ENCODE measurements at regions not wholly inside any gene's neighbourhood (a gene's known extent, or its start where the extent isn't known, plus 50 kb on each side); places are given as distances from the start of the nearest gene placed in this dataset.

- Mint-ChIP-seq H3K27ac (no peak overlapping the region), H3K4me1 (ENCODE audit: low read depth) (no peaks in the 10 kb centered on the region), H3K9me3 (no peaks in the 10 kb centered on the region), H3K4me3 (ENCODE audit: low read depth) (no peak overlapping the region), H3K36me3 (ENCODE audit: low read depth) (no peaks in the 10 kb centered on the region), H3K27me3 (ENCODE audit: low read depth) (no peaks in the 10 kb centered on the region)
- intact Hi-C loops (cut with micrococcal nuclease), result no loop called here
- DNase-seq (ENCODE audit: low spot score), result no peak
Observed at GRCh38 chr17:70613681-70614080, 444.3 kb downstream of the KCNJ2 start.

GRCh38 chr17:70615831-70616230, 446.5 kb downstream of the KCNJ2 start:
- no peaks in the 10 kb centered on the region for H3K9me3 Mint-ChIP-seq
- no peak for DNase-seq (ENCODE audit: low spot score)
- H3K4me1 Mint-ChIP-seq (ENCODE audit: low read depth), result no peaks in the 10 kb centered on the region
- intact Hi-C loops (cut with micrococcal nuclease), result no loop called here
- no peak overlapping the region for H3K27ac Mint-ChIP-seq
- no peaks in the 10 kb centered on the region for H3K36me3 Mint-ChIP-seq (ENCODE audit: low read depth)
- H3K4me3 Mint-ChIP-seq (ENCODE audit: low read depth), result no peak overlapping the region
- no peaks in the 10 kb centered on the region for H3K27me3 Mint-ChIP-seq (ENCODE audit: low read depth)

GRCh38 chr17:70618641-70619040, 449.3 kb downstream of the KCNJ2 start:
- no peaks in the 10 kb centered on the region for H3K27me3 Mint-ChIP-seq (ENCODE audit: low read depth)
- H3K9me3 Mint-ChIP-seq, result no peaks in the 10 kb centered on the region
- no peak for DNase-seq (ENCODE audit: low spot score)
- intact Hi-C loops (cut with micrococcal nuclease), result no loop called here
- H3K36me3 Mint-ChIP-seq (ENCODE audit: low read depth), result no peaks in the 10 kb centered on the region
- H3K4me3 Mint-ChIP-seq (ENCODE audit: low read depth), result no peak overlapping the region
- peaks cover 4% of the 10 kb centered on the region for H3K4me1 Mint-ChIP-seq (ENCODE audit: low read depth)
- no peak overlapping the region for H3K27ac Mint-ChIP-seq

GRCh38 chr17:70621566-70621965, 452.2 kb downstream of the KCNJ2 start:
- H3K36me3 Mint-ChIP-seq (ENCODE audit: low read depth), result no peaks in the 10 kb centered on the region
- H3K27me3 Mint-ChIP-seq (ENCODE audit: low read depth), result no peaks in the 10 kb centered on the region
- peaks cover 4% of the 10 kb centered on the region for H3K4me1 Mint-ChIP-seq (ENCODE audit: low read depth)
- no peak for DNase-seq (ENCODE audit: low spot score)
- no peak overlapping the region for H3K27ac Mint-ChIP-seq
- intact Hi-C loops (cut with micrococcal nuclease), result no loop called here
- H3K9me3 Mint-ChIP-seq, result no peaks in the 10 kb centered on the region
- H3K4me3 Mint-ChIP-seq (ENCODE audit: low read depth), result no peak overlapping the region

GRCh38 chr17:70622368-70623260, 453.3 kb downstream of the KCNJ2 start:
- H3K36me3 Mint-ChIP-seq (ENCODE audit: low read depth), result no peaks in the 10 kb centered on the region
- intact Hi-C loops (cut with micrococcal nuclease), result no loop called here
- H3K27me3 Mint-ChIP-seq (ENCODE audit: low read depth), result no peaks in the 10 kb centered on the region
- DNase-seq (ENCODE audit: low spot score), result no peak
- H3K4me3 Mint-ChIP-seq (ENCODE audit: low read depth), result no peak overlapping the region
- H3K9me3 Mint-ChIP-seq, result no peaks in the 10 kb centered on the region
- peaks cover 4% of the 10 kb centered on the region for H3K4me1 Mint-ChIP-seq (ENCODE audit: low read depth)
- H3K27ac Mint-ChIP-seq, result no peak overlapping the region

GRCh38 chr17:70624211-70624610, 454.9 kb downstream of the KCNJ2 start:
- DNase-seq (ENCODE audit: low spot score), result no peak
- intact Hi-C loops (cut with micrococcal nuclease), result no loop called here
- no peaks in the 10 kb centered on the region for H3K9me3 Mint-ChIP-seq
- no peaks in the 10 kb centered on the region for H3K36me3 Mint-ChIP-seq (ENCODE audit: low read depth)
- no peaks in the 10 kb centered on the region for H3K27me3 Mint-ChIP-seq (ENCODE audit: low read depth)
- H3K4me3 Mint-ChIP-seq (ENCODE audit: low read depth), result no peak overlapping the region
- H3K27ac Mint-ChIP-seq, result no peak overlapping the region
- H3K4me1 Mint-ChIP-seq (ENCODE audit: low read depth), result peaks cover 4% of the 10 kb centered on the region

GRCh38 chr17:70629902-70630301, 460.6 kb downstream of the KCNJ2 start:
- H3K9me3 Mint-ChIP-seq, result no peaks in the 10 kb centered on the region
- no peak for DNase-seq (ENCODE audit: low spot score)
- H3K27me3 Mint-ChIP-seq (ENCODE audit: low read depth), result no peaks in the 10 kb centered on the region
- H3K36me3 Mint-ChIP-seq (ENCODE audit: low read depth), result no peaks in the 10 kb centered on the region
- H3K4me3 Mint-ChIP-seq (ENCODE audit: low read depth), result no peak overlapping the region
- intact Hi-C loops (cut with micrococcal nuclease), result no loop called here
- H3K27ac Mint-ChIP-seq, result no peak overlapping the region
- H3K4me1 Mint-ChIP-seq (ENCODE audit: low read depth), result no peaks in the 10 kb centered on the region

- no peaks in the 10 kb centered on the region for H3K36me3 Mint-ChIP-seq (ENCODE audit: low read depth)
- DNase-seq (ENCODE audit: low spot score), result no peak
Observed at GRCh38 chr17:70636517-70637133, 467.3 kb downstream of the KCNJ2 start.

GRCh38 chr17:70642059-70642458, 472.7 kb downstream of the KCNJ2 start:
- no peak overlapping the region for H3K27ac Mint-ChIP-seq
- H3K36me3 Mint-ChIP-seq (ENCODE audit: low read depth), result no peaks in the 10 kb centered on the region
- no peaks in the 10 kb centered on the region for H3K4me1 Mint-ChIP-seq (ENCODE audit: low read depth)
- DNase-seq (ENCODE audit: low spot score), result no peak
- H3K9me3 Mint-ChIP-seq, result no peaks in the 10 kb centered on the region
- H3K4me3 Mint-ChIP-seq (ENCODE audit: low read depth), result no peak overlapping the region
- H3K27me3 Mint-ChIP-seq (ENCODE audit: low read depth), result no peaks in the 10 kb centered on the region
- intact Hi-C loops (cut with micrococcal nuclease), result no loop called here

More at GRCh38 chr17:70636517-70637133, 467.3 kb downstream of the KCNJ2 start:
- no peak overlapping the region for H3K4me3 Mint-ChIP-seq (ENCODE audit: low read depth)
- no peak overlapping the region for H3K27ac Mint-ChIP-seq
- H3K4me1 Mint-ChIP-seq (ENCODE audit: low read depth), result no peaks in the 10 kb centered on the region
- H3K9me3 Mint-ChIP-seq, result no peaks in the 10 kb centered on the region
- H3K27me3 Mint-ChIP-seq (ENCODE audit: low read depth), result no peaks in the 10 kb centered on the region
- intact Hi-C loops (cut with micrococcal nuclease), result loop anchor here (5.0 kb wide), 1 partner anchor 1906 kb away; no protein-coding TSS in a partner anchor

GRCh38 chr17:70644096-70644495, 474.8 kb downstream of the KCNJ2 start:
- no peaks in the 10 kb centered on the region for H3K36me3 Mint-ChIP-seq (ENCODE audit: low read depth)
- H3K9me3 Mint-ChIP-seq, result no peaks in the 10 kb centered on the region
- intact Hi-C loops (cut with micrococcal nuclease), result no loop called here
- H3K4me1 Mint-ChIP-seq (ENCODE audit: low read depth), result no peaks in the 10 kb centered on the region
- no peaks in the 10 kb centered on the region for H3K27me3 Mint-ChIP-seq (ENCODE audit: low read depth)
- DNase-seq (ENCODE audit: low spot score), result no peak
- no peak overlapping the region for H3K27ac Mint-ChIP-seq
- H3K4me3 Mint-ChIP-seq (ENCODE audit: low read depth), result no peak overlapping the region

GRCh38 chr17:70646673-70647072, 477.3 kb downstream of the KCNJ2 start:
- Mint-ChIP-seq H3K9me3 (no peaks in the 10 kb centered on the region), H3K27me3 (ENCODE audit: low read depth) (no peaks in the 10 kb centered on the region), H3K4me1 (ENCODE audit: low read depth) (no peaks in the 10 kb centered on the region), H3K4me3 (ENCODE audit: low read depth) (no peak overlapping the region), H3K27ac (no peak overlapping the region), H3K36me3 (ENCODE audit: low read depth) (no peaks in the 10 kb centered on the region)
- intact Hi-C loops (cut with micrococcal nuclease), result no loop called here
- no peak for DNase-seq (ENCODE audit: low spot score)

- no peak for DNase-seq (ENCODE audit: low spot score)
- Mint-ChIP-seq H3K4me3 (ENCODE audit: low read depth) (no peak overlapping the region), H3K4me1 (ENCODE audit: low read depth) (no peaks in the 10 kb centered on the region), H3K36me3 (ENCODE audit: low read depth) (no peaks in the 10 kb centered on the region), H3K27me3 (ENCODE audit: low read depth) (no peaks in the 10 kb centered on the region), H3K27ac (no peak overlapping the region), H3K9me3 (no peaks in the 10 kb centered on the region)
- intact Hi-C loops (cut with micrococcal nuclease), result no loop called here
Observed at GRCh38 chr17:70648166-70648565, 478.8 kb downstream of the KCNJ2 start.

- Mint-ChIP-seq H3K27me3 (ENCODE audit: low read depth) (no peaks in the 10 kb centered on the region), H3K9me3 (no peaks in the 10 kb centered on the region), H3K36me3 (ENCODE audit: low read depth) (no peaks in the 10 kb centered on the region), H3K4me1 (ENCODE audit: low read depth) (no peaks in the 10 kb centered on the region), H3K27ac (no peak overlapping the region), H3K4me3 (ENCODE audit: low read depth) (no peak overlapping the region)
- intact Hi-C loops (cut with micrococcal nuclease), result no loop called here
- DNase-seq (ENCODE audit: low spot score), result no peak
Observed at GRCh38 chr17:70653850-70654249, 484.5 kb downstream of the KCNJ2 start.

Measured in activated T-helper 2 cell treated with anti-CD3 and anti-CD28 coated beads, Interferon-gamma antibody, Interleukin-2, Interleukin-4, amounts not matched to agents 10 μg/mL and 5 μg/mL and 100 μg/mL, durations not matched to agents 14 hours and 24 hours and 36 hours (primary cell).